Neural cell (in vitro differentiated cells): ENCODE measurements at regions not wholly inside any gene's neighbourhood (a gene's known extent, or its start where the extent isn't known, plus 50 kb on each side); places are given as distances from the start of the nearest gene placed in this dataset.

Source experiments
- EP300 ChIP-seq: fragments of 450-650 bp; conservative IDR thresholded peaks from 2 replicates; pipeline ENCODE4 v1.6.1; 2014; ENCODE audit warnings: antibody characterized with exemption, mild to moderate bottlenecking, moderate library complexity; ENCODE audit not compliant: poor library complexity, severe bottlenecking
- EZH2 ChIP-seq: fragments of 200-600, 300-800 bp; shearing (Covaris generic), sonication (generic); IDR thresholded peaks from 2 replicates; pipeline ENCODE4 v1.6.1; 2014; ENCODE audit warnings: antibody characterized with exemption, low read length, borderline replicate concordance, mild to moderate bottlenecking; ENCODE audit not compliant: insufficient read depth, poor library complexity, severe bottlenecking
- POLR2AphosphoS5 ChIP-seq: IDR thresholded peaks from 2 replicates; pipeline ENCODE4 v1.6.1; 2012
- RAD21 ChIP-seq: fragments of 450-650 bp; conservative IDR thresholded peaks from 2 replicates; pipeline ENCODE4 v1.6.1; 2014; ENCODE audit warnings: antibody characterized with exemption, mild to moderate bottlenecking, moderate library complexity
- TAF1 ChIP-seq: IDR thresholded peaks from 2 replicates; pipeline ENCODE4 v1.6.1; 2012; ENCODE audit warnings: low read depth
- TF ChIP-seq, protein P1 (sequence below): fragments of 450-650 bp; IDR thresholded peaks from 2 replicates; pipeline ENCODE4 v1.5.1; 2014; ENCODE audit warnings: antibody characterized with exemption, mild to moderate bottlenecking, moderate library complexity; ENCODE audit not compliant: poor library complexity, severe bottlenecking
- TF ChIP-seq, protein P2 (sequence below): IDR thresholded peaks from 2 replicates; pipeline ENCODE4 v1.6.1; 2012; ENCODE audit warnings: borderline replicate concordance

DNA sequence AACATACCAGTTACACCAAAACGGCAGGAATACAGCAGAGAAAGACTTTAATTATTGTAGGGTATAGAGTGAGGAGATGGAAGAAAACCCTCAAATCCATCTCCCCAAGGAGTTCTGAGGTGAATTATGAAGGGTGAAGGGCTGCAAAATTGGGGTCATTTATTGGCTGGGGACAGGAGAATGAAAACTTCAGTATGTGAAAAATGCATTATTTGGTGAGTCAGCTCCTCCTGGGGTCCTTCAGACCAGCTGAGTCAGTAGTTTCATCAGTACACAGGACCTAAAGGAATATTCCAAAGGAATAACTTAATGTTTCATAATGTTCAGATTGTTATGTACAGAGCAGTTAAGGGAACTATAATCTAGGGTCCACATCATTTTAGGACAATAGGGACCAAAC is 566.0 kb downstream of the GBE1 start:
- TF ChIP-seq, protein P1, sequence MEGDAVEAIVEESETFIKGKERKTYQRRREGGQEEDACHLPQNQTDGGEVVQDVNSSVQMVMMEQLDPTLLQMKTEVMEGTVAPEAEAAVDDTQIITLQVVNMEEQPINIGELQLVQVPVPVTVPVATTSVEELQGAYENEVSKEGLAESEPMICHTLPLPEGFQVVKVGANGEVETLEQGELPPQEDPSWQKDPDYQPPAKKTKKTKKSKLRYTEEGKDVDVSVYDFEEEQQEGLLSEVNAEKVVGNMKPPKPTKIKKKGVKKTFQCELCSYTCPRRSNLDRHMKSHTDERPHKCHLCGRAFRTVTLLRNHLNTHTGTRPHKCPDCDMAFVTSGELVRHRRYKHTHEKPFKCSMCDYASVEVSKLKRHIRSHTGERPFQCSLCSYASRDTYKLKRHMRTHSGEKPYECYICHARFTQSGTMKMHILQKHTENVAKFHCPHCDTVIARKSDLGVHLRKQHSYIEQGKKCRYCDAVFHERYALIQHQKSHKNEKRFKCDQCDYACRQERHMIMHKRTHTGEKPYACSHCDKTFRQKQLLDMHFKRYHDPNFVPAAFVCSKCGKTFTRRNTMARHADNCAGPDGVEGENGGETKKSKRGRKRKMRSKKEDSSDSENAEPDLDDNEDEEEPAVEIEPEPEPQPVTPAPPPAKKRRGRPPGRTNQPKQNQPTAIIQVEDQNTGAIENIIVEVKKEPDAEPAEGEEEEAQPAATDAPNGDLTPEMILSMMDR = no peak
- TF ChIP-seq EP300 = no peak
- no peak for TF ChIP-seq EZH2
- TF ChIP-seq, protein P2, sequence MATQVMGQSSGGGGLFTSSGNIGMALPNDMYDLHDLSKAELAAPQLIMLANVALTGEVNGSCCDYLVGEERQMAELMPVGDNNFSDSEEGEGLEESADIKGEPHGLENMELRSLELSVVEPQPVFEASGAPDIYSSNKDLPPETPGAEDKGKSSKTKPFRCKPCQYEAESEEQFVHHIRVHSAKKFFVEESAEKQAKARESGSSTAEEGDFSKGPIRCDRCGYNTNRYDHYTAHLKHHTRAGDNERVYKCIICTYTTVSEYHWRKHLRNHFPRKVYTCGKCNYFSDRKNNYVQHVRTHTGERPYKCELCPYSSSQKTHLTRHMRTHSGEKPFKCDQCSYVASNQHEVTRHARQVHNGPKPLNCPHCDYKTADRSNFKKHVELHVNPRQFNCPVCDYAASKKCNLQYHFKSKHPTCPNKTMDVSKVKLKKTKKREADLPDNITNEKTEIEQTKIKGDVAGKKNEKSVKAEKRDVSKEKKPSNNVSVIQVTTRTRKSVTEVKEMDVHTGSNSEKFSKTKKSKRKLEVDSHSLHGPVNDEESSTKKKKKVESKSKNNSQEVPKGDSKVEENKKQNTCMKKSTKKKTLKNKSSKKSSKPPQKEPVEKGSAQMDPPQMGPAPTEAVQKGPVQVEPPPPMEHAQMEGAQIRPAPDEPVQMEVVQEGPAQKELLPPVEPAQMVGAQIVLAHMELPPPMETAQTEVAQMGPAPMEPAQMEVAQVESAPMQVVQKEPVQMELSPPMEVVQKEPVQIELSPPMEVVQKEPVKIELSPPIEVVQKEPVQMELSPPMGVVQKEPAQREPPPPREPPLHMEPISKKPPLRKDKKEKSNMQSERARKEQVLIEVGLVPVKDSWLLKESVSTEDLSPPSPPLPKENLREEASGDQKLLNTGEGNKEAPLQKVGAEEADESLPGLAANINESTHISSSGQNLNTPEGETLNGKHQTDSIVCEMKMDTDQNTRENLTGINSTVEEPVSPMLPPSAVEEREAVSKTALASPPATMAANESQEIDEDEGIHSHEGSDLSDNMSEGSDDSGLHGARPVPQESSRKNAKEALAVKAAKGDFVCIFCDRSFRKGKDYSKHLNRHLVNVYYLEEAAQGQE = no peak
- no peak for TF ChIP-seq RAD21
- no peak for TF ChIP-seq TAF1
- TF ChIP-seq POLR2AphosphoS5 = no peak
